AG09319 (cell line): ENCODE measurements at regions not wholly inside any gene's neighbourhood (a gene's known extent, or its start where the extent isn't known, plus 50 kb on each side); places are given as distances from the start of the nearest gene placed in this dataset.

Experiments used
- DNase-seq: peaks from one replicate; pipeline ENCODE4 v3.0.0-alpha.2; 2010; ENCODE audit warnings: low read depth; ENCODE audit errors: extremely low read depth
- TF ChIP-seq, protein P1 (sequence below): IDR thresholded peaks from 2 replicates; pipeline ENCODE4 v1.5.1; 2011; ENCODE audit warnings: low read depth, mild to moderate bottlenecking, inconsistent platforms, low read length, moderate library complexity

- TF ChIP-seq, protein P1, sequence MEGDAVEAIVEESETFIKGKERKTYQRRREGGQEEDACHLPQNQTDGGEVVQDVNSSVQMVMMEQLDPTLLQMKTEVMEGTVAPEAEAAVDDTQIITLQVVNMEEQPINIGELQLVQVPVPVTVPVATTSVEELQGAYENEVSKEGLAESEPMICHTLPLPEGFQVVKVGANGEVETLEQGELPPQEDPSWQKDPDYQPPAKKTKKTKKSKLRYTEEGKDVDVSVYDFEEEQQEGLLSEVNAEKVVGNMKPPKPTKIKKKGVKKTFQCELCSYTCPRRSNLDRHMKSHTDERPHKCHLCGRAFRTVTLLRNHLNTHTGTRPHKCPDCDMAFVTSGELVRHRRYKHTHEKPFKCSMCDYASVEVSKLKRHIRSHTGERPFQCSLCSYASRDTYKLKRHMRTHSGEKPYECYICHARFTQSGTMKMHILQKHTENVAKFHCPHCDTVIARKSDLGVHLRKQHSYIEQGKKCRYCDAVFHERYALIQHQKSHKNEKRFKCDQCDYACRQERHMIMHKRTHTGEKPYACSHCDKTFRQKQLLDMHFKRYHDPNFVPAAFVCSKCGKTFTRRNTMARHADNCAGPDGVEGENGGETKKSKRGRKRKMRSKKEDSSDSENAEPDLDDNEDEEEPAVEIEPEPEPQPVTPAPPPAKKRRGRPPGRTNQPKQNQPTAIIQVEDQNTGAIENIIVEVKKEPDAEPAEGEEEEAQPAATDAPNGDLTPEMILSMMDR, result no peak
- DNase-seq, result no peak
Observed at GRCh38 chr9:89879276-89879675, 274.5 kb downstream of the GADD45G start.

DNA sequence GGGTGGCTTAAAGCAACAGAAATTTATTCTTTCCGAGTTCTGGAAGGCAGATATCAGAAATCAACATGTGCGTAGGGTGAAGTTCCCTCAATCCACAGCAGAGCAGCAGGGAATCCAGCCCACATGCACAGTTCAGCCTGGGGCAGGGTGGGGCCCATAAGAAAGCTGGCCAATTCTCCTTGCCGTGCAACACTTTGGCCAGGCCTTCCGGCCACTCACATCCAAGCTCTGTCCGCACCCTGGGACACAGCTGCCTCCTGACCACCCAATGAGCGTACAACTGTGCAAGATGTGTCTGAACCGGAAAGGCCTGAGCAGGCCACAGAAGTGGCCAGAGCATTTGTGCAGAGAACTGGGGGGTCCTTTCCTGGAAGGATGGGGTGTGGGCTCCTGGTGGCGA lies 274.9 kb downstream of the GADD45G start:
- TF ChIP-seq, protein P1, result no peak
- no peak for DNase-seq

- DNase-seq, result no peak
- TF ChIP-seq, protein P1, result no peak
Observed at GRCh38 chr9:89880161-89880560, 275.3 kb downstream of the GADD45G start.

GRCh38 chr9:89880721-89881120 lies 275.9 kb downstream of the GADD45G start:
- TF ChIP-seq, protein P1, result no peak
- DNase-seq, result no peak

DNA sequence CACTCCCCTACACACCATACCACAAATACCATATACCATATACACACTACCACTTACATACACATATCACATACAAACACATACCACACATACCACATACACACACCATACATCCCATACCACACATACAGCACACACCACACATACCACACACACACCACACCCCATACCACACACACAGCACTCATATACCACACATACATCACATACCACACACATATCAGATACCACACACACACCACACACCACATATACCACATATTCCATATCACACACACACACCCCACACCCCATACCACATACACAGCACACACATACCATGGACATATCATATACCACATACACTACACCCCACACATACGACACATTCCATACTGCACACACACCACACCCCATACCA lies 276.6 kb downstream of the GADD45G start:
- no peak for DNase-seq
- TF ChIP-seq, protein P1, result no peak

GRCh38 chr9:89882930-89883361 lies 278.1 kb downstream of the GADD45G start:
- TF ChIP-seq, protein P1, result no peak
- no peak for DNase-seq

- TF ChIP-seq, protein P1, result no peak
- no peak for DNase-seq
Observed at GRCh38 chr9:89883401-89884341, 278.9 kb downstream of the GADD45G start.
